GM12878 (cell line): ENCODE measurements at regions not wholly inside any gene's neighbourhood (a gene's known extent, or its start where the extent isn't known, plus 50 kb on each side); places are given as distances from the start of the nearest gene placed in this dataset.

Experiments used
- CTCF ChIP-seq, 3 experiments: IDR thresholded peaks in 2 of 3; conservative IDR thresholded peaks in 1 of 3; 2 replicates each; pipeline ENCODE4 v1.5.1; 2011; ENCODE audit warnings: low read depth in 3 of 3, low read length in 3 of 3, mild to moderate bottlenecking in 3 of 3, control low read depth in 2 of 3, moderate library complexity in 2 of 3, inconsistent platforms in 1 of 3, mixed read lengths in 1 of 3; ENCODE audit not compliant: control insufficient read depth in 2 of 3, insufficient read depth in 1 of 3; ENCODE audit errors: extremely low read depth in 1 of 3
- EP300 ChIP-seq, 2 experiments: fragments of 150-350 bp in 1 of 2; IDR thresholded peaks; 2 replicates each; pipeline ENCODE4 v1.6.1; 2011 to 2012; ENCODE audit warnings: low read depth in 2 of 2, low read length in 2 of 2, borderline replicate concordance in 1 of 2, improper control_type of control experiment in 1 of 2, inconsistent platforms in 1 of 2; ENCODE audit not compliant: control insufficient read depth in 1 of 2
- HCFC1 ChIP-seq: fragments of 150-350 bp; IDR thresholded peaks from 2 replicates; pipeline ENCODE4 v1.6.1; 2014; ENCODE audit warnings: low read length
- MYC ChIP-seq: IDR thresholded peaks from 2 replicates; pipeline ENCODE4 v1.6.1; 2011; ENCODE audit warnings: mild to moderate bottlenecking, low read length, moderate library complexity, inconsistent platforms; ENCODE audit not compliant: insufficient read depth, insufficient replicate concordance, insufficient read length, severe bottlenecking
- PML ChIP-seq: IDR thresholded peaks from 2 replicates; pipeline ENCODE4 v1.6.1; 2012; ENCODE audit warnings: low read length, inconsistent platforms
- POLR2AphosphoS2 ChIP-seq: IDR thresholded peaks from 2 replicates; pipeline ENCODE4 v1.6.1; 2011; ENCODE audit warnings: low read depth, mild to moderate bottlenecking, low read length, improper control_type of control experiment, moderate library complexity
- SREBF2 ChIP-seq: IDR thresholded peaks from 2 replicates; pipeline ENCODE4 v1.6.1; 2012; ENCODE audit warnings: mild to moderate bottlenecking, low read length
- SRF ChIP-seq, 2 experiments: IDR thresholded peaks; 2 replicates each; pipeline ENCODE4 v1.6.1; 2011; ENCODE audit warnings: low read depth in 2 of 2, low read length in 2 of 2, mild to moderate bottlenecking in 1 of 2, moderate library complexity in 1 of 2
- SUZ12 ChIP-seq: fragments of 200-600 bp; sonication (generic); IDR thresholded peaks from one replicate; pipeline ENCODE4 v1.6.1; 2018; ENCODE audit warnings: antibody characterized with exemption, mild to moderate bottlenecking; ENCODE audit not compliant: unreplicated experiment
- USF2 ChIP-seq: IDR thresholded peaks from 2 replicates; pipeline ENCODE4 v1.6.1; 2011; ENCODE audit warnings: low read depth, low read length, improper control_type of control experiment, borderline replicate concordance
- YY1 ChIP-seq: IDR thresholded peaks from 2 replicates; pipeline ENCODE4 v1.6.1; 2011; ENCODE audit warnings: low read depth, mild to moderate bottlenecking, low read length
- ZBTB40 ChIP-seq: fragments of 450-650 bp; IDR thresholded peaks from 2 replicates; pipeline ENCODE4 v1.6.1; 2016; ENCODE audit warnings: mild to moderate bottlenecking, moderate library complexity, borderline replicate concordance

- TF ChIP-seq PML = no peak
- TF ChIP-seq CTCF (IDR thresholded peaks at IDR 0.05 in 2 of 3, conservative IDR thresholded peaks at IDR 0.05 in 1 of 3; ENCODE audit: control insufficient read depth in 2 of 3, extremely low read depth in 1 of 3, insufficient read depth in 1 of 3, low read depth in 3 of 3, low read length in 3 of 3) = no peak
- TF ChIP-seq HCFC1 = no peak
- TF ChIP-seq YY1 = no peak
- TF ChIP-seq SREBF2 = no peak
- TF ChIP-seq ZBTB40 = no peak
- TF ChIP-seq POLR2AphosphoS2 = no peak
- no peak for TF ChIP-seq SRF (IDR thresholded peaks at IDR 0.05; ENCODE audit: low read depth in 2 of 2, low read length in 2 of 2)
- TF ChIP-seq USF2 = no peak
- no peak for TF ChIP-seq EP300 (IDR thresholded peaks at IDR 0.05; ENCODE audit: borderline replicate concordance in 1 of 2, control insufficient read depth in 1 of 2, low read depth in 2 of 2, low read length in 2 of 2)
- TF ChIP-seq MYC = no peak
- TF ChIP-seq SUZ12 = no peak
Measured at GRCh38 chr2:145198555-145198954, 678.6 kb upstream of the ZEB2 start.
